ENCODE measurements at regions not wholly inside any gene's neighbourhood (a gene's known extent, or its start where the extent isn't known, plus 50 kb on each side); places are given as distances from the start of the nearest gene placed in this dataset.
A peak's percentile ranks its signal among the peaks of the same experiment; 100 is the strongest.

DNA sequence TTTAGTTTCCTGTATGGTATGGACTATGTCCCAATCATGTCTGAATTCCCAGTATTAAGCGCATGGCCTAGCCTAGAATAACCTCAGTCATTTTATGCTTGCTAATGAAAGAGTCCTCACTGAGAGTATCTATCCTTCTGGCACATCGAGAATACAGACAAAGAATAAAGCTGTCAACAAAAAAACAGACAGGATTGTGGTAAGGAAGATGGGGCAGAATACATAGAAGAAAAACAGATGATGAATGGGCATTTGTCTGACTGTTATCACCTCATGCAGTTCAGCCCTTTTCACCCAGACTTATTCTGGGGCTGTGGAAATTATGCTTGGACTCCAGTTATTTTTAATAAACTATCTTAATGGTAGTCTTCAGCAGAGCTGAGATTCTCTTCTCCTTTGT is 363.8 kb upstream of the TNC start:
- no peak overlapping the region for H3K4me3 ChIP-seq (ENCODE audit: low read depth, low read length)
- DNase-seq (ENCODE audit: low read depth): no peak
- TF ChIP-seq, protein P1, sequence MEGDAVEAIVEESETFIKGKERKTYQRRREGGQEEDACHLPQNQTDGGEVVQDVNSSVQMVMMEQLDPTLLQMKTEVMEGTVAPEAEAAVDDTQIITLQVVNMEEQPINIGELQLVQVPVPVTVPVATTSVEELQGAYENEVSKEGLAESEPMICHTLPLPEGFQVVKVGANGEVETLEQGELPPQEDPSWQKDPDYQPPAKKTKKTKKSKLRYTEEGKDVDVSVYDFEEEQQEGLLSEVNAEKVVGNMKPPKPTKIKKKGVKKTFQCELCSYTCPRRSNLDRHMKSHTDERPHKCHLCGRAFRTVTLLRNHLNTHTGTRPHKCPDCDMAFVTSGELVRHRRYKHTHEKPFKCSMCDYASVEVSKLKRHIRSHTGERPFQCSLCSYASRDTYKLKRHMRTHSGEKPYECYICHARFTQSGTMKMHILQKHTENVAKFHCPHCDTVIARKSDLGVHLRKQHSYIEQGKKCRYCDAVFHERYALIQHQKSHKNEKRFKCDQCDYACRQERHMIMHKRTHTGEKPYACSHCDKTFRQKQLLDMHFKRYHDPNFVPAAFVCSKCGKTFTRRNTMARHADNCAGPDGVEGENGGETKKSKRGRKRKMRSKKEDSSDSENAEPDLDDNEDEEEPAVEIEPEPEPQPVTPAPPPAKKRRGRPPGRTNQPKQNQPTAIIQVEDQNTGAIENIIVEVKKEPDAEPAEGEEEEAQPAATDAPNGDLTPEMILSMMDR (conservative IDR thresholded peaks at IDR 0.05; ENCODE audit: low read depth, low read length): no peak

DNA sequence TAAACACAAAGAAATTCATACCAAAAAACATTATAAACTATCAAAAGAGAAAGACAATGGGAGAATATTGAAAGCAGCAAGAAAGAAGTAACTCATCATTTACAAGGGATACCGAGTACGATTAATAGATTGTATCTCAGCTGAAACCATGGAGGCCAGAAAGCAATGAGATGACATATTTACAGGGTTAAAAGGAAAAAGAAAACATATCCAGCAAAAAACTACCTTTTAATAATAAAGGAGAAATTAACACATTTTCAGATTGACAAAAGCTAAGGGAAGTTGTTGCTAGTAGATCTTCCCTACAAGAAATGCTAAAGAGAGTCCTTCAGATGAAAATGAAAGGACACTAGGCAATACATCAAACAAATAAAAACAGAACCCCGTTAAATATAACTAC is 364.8 kb upstream of the TNC start:
- TF ChIP-seq, protein P1 (conservative IDR thresholded peaks at IDR 0.05; ENCODE audit: low read depth, low read length): no peak
- DNase-seq (ENCODE audit: low read depth): no peak
- H3K4me3 ChIP-seq (ENCODE audit: low read depth, low read length): no peak overlapping the region

DNA sequence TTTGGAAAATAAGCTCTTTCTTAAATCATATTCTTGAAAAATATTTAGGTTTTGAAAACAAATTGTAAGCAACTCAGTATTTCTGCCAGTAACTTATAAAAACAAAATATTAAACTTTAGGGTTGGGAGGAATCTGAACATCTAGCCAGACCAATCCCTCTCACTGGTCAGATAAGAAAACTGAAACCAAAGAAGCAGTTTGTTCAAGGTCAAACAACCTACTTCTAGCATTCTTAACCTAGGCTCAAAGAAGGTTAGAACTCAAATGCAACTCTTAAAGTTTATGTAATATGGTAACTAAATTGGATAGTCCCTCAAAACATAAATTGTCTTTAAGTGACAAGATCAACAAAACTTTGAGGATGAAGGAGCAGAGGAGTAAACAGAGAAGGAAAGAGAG is 374.9 kb upstream of the TNC start:
- no peak for DNase-seq (ENCODE audit: low read depth)
- no peak overlapping the region for H3K4me3 ChIP-seq (ENCODE audit: low read depth, low read length)
- TF ChIP-seq, protein P1 (conservative IDR thresholded peaks at IDR 0.05; ENCODE audit: low read depth, low read length): no peak

DNA sequence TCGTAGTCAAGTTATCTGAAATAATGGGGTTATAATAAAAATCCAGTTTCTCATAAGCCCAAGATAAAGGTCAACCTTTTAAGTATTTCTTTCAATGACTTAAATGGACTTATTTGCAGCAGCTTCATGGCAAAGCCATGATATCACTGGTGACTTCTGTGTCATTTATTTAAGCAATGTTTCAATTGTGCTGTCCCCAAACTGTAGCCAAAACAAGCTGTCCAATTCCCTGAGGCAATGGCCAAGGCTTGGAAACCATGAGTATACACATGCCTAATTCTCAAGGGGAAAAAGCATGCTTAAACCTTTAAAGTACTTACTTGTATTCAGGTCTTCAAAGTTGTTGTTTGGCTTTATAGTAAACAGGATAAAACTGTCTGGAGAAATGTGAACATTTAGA is 376.4 kb upstream of the TNC start:
- DNase-seq (ENCODE audit: low read depth): no peak
- TF ChIP-seq, protein P1 (conservative IDR thresholded peaks at IDR 0.05; ENCODE audit: low read depth, low read length): no peak
- H3K4me3 ChIP-seq (ENCODE audit: low read depth, low read length): no peak overlapping the region

DNA sequence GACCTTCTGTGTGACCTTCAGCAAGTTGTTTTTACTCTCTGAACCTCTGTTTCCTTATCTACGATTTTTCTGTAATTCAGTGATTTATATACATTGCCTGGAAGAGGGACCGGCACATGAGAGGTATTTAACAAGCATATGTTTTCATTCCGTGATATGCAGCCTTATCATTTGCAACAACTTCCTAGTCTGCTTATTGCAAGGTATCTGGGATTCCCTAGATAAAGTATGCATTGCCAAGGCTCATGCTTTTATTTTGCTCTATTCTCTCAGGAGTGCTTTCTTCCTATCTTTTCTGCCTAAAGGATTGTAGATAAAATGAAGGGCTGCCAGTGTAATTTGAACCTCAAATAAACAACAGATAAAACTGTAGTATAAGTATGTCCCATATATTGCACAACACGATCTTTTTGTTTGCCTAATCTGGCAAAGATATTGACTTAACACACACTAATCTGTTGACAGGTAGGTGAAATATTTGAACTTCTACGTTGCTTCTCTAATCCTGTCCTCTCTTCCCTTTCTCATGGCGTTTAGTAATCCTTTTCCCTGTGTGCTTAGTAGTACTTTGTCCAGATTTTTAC is 377.2 kb upstream of the TNC start:
- no peak overlapping the region for H3K4me3 ChIP-seq (ENCODE audit: low read depth, low read length)
- TF ChIP-seq, protein P1 (conservative IDR thresholded peaks at IDR 0.05; ENCODE audit: low read depth, low read length): no peak
- DNase-seq (ENCODE audit: low read depth): peak; percentile 32

DNA sequence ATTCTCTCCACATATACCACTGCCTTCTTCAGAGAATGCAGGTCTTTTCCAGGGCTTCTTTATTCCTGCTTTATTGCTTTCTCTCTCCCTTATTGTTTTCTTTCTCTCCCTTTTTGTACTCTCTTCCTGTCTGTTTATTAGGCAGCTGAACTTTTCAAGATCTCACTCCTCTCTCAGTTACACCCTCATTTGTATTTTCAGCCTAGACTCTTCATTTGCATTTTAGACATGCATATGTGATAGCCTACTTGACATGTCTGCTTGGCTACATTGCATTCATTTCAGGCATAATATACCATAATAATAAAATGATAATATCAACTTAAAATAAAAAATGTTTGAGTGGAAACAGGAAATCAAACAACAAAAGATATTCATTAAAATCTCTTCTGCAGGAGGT is 377.9 kb upstream of the TNC start:
- TF ChIP-seq, protein P1 (conservative IDR thresholded peaks at IDR 0.05; ENCODE audit: low read depth, low read length): no peak
- no peak overlapping the region for H3K4me3 ChIP-seq (ENCODE audit: low read depth, low read length)
- DNase-seq (ENCODE audit: low read depth): no peak

DNA sequence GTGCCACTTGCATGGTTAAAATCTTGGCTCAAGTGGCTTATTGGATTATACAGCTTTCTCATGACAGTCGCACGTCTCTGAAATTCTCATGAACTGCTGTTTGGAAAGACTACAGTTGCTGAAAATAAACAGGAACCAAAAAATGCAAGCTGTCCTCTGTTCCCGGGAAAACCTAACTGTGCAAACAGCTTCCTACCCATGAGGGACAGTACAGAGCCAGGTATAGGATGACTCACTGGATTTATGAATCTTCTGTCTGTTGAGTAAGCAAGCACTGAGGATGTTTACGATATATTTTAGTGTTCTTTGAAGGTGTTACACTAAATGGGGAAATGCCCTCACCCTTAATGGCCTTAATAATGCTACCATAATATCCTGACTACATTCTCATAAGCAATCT is 380.3 kb upstream of the TNC start:
- H3K4me3 ChIP-seq (ENCODE audit: low read depth, low read length): no peak overlapping the region
- no peak for DNase-seq (ENCODE audit: low read depth)
- TF ChIP-seq, protein P1 (conservative IDR thresholded peaks at IDR 0.05; ENCODE audit: low read depth, low read length): no peak

Measured in choroid plexus epithelial cell (primary cell).